ENCODE measurements at regions not wholly inside any gene's neighbourhood (a gene's known extent, or its start where the extent isn't known, plus 50 kb on each side); places are given as distances from the start of the nearest gene placed in this dataset.

GRCh38 chr5:3179220-3179619, 416.4 kb upstream of the IRX1 start:
- no peak for DNase-seq (ENCODE audit: low spot score in 2 of 2)
- intact Hi-C loops (cut with DNase I; ENCODE audit: low total_unique reads) = no loop called here
- Histone ChIP-seq H3K4me3 (no peak overlapping the region), H3K9me3 (no peaks in the 10 kb centered on the region), H3K27ac (no peak overlapping the region), H3K36me3 (no peaks in the 10 kb centered on the region), H3K4me1 (no peaks in the 10 kb centered on the region), H3K27me3 (no peaks in the 10 kb centered on the region)
- TF ChIP-seq POLR2A (IDR thresholded peaks at IDR 0.05) = no peak
- TF ChIP-seq POLR2AphosphoS5 (IDR thresholded peaks at IDR 0.05) = no peak
- no peak for TF ChIP-seq CTCF (IDR thresholded peaks at IDR 0.05)

DNA sequence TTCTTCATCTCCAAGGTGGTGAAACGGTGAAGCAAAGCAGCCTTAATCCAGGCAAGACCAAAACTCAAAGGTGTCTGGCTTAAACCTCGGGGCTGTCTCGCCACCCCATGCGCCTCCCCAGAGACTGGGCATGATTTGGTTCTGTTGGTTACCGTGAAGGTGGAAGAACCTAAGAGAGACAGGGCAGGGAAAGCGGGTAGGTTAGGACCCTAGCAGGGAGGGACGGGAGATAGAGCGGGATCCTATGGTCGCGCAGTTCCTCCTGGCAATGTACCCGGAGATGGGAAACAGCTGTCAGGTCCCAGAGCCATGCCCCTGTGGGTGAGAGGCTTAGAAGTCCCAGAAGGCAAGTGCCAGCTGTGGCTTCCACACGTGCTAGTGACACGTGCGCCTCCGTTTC, 418.3 kb upstream of the IRX1 start:
- Histone ChIP-seq H3K27ac (no peak overlapping the region), H3K4me3 (no peak overlapping the region), H3K36me3 (no peaks in the 10 kb centered on the region), H3K9me3 (no peaks in the 10 kb centered on the region), H3K4me1 (no peaks in the 10 kb centered on the region), H3K27me3 (no peaks in the 10 kb centered on the region)
- no peak for TF ChIP-seq POLR2AphosphoS5 (IDR thresholded peaks at IDR 0.05)
- no peak for TF ChIP-seq POLR2A (IDR thresholded peaks at IDR 0.05)
- TF ChIP-seq CTCF (IDR thresholded peaks at IDR 0.05) = no peak
- no peak for DNase-seq (ENCODE audit: low spot score in 2 of 2)
- intact Hi-C loops (cut with DNase I; ENCODE audit: low total_unique reads) = no loop called here

DNA sequence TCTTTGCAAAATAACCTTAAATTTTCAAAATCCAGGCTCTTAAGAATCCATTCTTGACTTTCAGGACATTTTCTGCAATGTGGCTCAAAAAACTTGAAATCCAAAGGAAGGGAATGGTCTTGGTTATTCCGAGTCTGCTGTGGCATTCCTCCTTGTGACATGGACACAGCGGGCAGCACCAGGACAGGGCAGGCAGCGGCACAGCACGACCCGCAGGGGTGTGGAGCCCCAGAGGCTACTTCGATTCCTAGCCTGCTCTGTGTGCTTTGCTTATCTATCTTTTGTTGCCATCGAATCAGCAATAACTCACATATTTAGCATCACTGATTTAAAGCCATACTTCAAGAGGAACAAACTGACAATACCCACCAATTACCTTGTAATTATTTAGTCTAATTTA, 420.2 kb upstream of the IRX1 start:
- Histone ChIP-seq H3K27ac (no peak overlapping the region), H3K27me3 (no peaks in the 10 kb centered on the region), H3K4me1 (no peaks in the 10 kb centered on the region), H3K36me3 (no peaks in the 10 kb centered on the region), H3K9me3 (no peaks in the 10 kb centered on the region), H3K4me3 (no peak overlapping the region)
- TF ChIP-seq CTCF (IDR thresholded peaks at IDR 0.05) = no peak
- no peak for DNase-seq (ENCODE audit: low spot score in 2 of 2)
- intact Hi-C loops (cut with DNase I; ENCODE audit: low total_unique reads) = no loop called here

GRCh38 chr5:3167473-3167872, 416.0 kb upstream of the IRX2 start:
- Histone ChIP-seq H3K9me3 (peaks cover 5 to 32% of the 10 kb centered on the region in 2 donors), H3K27me3 (no peaks in the 10 kb centered on the region), H3K4me3 (no peak overlapping the region), H3K4me1 (no peaks in the 10 kb centered on the region), H3K36me3 (no peaks in the 10 kb centered on the region), H3K27ac (no peak overlapping the region)
- no peak for DNase-seq (ENCODE audit: low spot score in 2 of 2)
- no peak for TF ChIP-seq POLR2AphosphoS5 (IDR thresholded peaks at IDR 0.05)
- TF ChIP-seq POLR2A (IDR thresholded peaks at IDR 0.05) = no peak
- no peak for TF ChIP-seq CTCF (IDR thresholded peaks at IDR 0.05)
- intact Hi-C loops (cut with DNase I; ENCODE audit: low total_unique reads) = no loop called here

DNA sequence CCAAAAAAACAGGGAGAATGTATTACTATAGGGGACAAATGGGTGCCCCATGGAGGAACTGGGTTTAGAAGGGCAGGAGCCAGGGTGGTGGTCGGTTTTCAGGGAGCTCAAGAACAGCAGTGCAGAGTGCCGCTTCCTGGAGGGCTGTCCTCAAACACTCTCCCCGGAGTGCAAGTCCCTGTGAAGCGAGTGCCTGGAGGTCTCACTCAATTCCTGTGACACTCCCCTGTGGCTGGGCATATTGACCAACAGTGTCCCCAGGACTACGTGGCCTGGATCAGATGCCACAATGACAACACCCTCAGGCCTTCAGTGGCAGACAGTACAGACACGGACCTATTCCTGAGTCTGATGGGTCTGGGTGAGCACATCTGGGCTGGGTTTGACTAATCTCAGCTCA, 412.1 kb upstream of the IRX2 start:
- no peak overlapping the region for H3K27ac ChIP-seq
- H3K9me3 ChIP-seq = peaks cover 5 to 25% of the 10 kb centered on the region in 2 donors
- no peak for DNase-seq (ENCODE audit: low spot score in 2 of 2)
- H3K4me3 ChIP-seq = no peak overlapping the region
- intact Hi-C loops (cut with DNase I; ENCODE audit: low total_unique reads) = no loop called here
- TF ChIP-seq POLR2AphosphoS5 (IDR thresholded peaks at IDR 0.05) (no peak), POLR2A (IDR thresholded peaks at IDR 0.05) (no peak), CTCF (IDR thresholded peaks at IDR 0.05) (no peak)
- no peaks in the 10 kb centered on the region for H3K4me1 ChIP-seq
- H3K27me3 ChIP-seq = no peaks in the 10 kb centered on the region
- H3K36me3 ChIP-seq = no peaks in the 10 kb centered on the region

All from breast epithelium (tissue), 4 donors.